K562 (cell line): ENCODE measurements at regions not wholly inside any gene's neighbourhood (a gene's known extent, or its start where the extent isn't known, plus 50 kb on each side); places are given as distances from the start of the nearest gene placed in this dataset.

ENCODE experiments used
- ATAC-seq: fragments of 200-7000 bp; cut with Tn5 transposase; 3 replicates; pipeline ENCODE4 v1.9.1; 2020; ENCODE audit warnings: moderate library complexity
- BruUV-seq: library from RNA; stranded (reverse); fragments of 400-500 nt; replicated peaks from 2 replicates; lab custom pipeline; 2021; lab: Mats Ljungman, UMichigan
- CTCF ChIA-PET: fragments of 300-600 bp; formaldehyde crosslinking; extraction: SDS; loops from one replicate; lab custom pipeline; 2021; ENCODE audit warnings: low intra/inter-chr PET ratio; lab: Yijun Ruan, JAX
- POLR2A ChIA-PET: fragments of 300-600, 350-650 bp; sonication (Branson Sonifier 250); formaldehyde crosslinking; extraction: SDS; loops from one replicate; lab custom pipeline; 2021; ENCODE audit warnings: antibody characterized with exemption, inconsistent platforms; lab: Yijun Ruan, JAX
- DNase-seq, 4 experiments: peaks; one replicate each; pipeline versions ENCODE4 v3.0.0 to v3.0.0-alpha.2; 2011 to 2018; ENCODE audit warnings: low spot score in 3 of 4, mixed read lengths in 3 of 4; ENCODE audit errors: extremely low read depth in 1 of 4
- FAIRE-seq: peaks from 2 replicates; lab custom pipeline; 2011; peaks lifted over from hg19 to GRCh38; lab: Jason Lieb, UNC
- H2AFZ ChIP-seq: 2 replicates; pipeline ENCODE4 v1.6.0; 2011; ENCODE audit warnings: low read depth, low read length, control low read depth, inconsistent platforms
- H3K27ac ChIP-seq: fragments of 200-600 bp; 3 replicates; pipeline ENCODE4 v1.8.0; 2011; ENCODE audit warnings: low read depth, mild to moderate bottlenecking, control low read depth, inconsistent platforms, low read length, moderate library complexity, mixed read lengths; ENCODE audit errors: extremely low read depth
- H3K27me3 ChIP-seq, 2 experiments: fragments of 300-600 bp in 1 of 2; 2 replicates in 1 of 2; 3 replicates in 1 of 2; pipeline versions ENCODE4 v1.6.0 to v1.8.0; 2011; ENCODE audit warnings: inconsistent platforms in 2 of 2, low read length in 2 of 2, mild to moderate bottlenecking in 1 of 2, mixed read lengths in 1 of 2, moderate library complexity in 1 of 2; ENCODE audit not compliant: control insufficient read depth in 2 of 2, insufficient read depth in 2 of 2
- H3K36me3 ChIP-seq: fragments of 300-600 bp; 3 replicates; pipeline ENCODE4 v1.8.0; 2011; ENCODE audit warnings: mild to moderate bottlenecking, low read length, inconsistent platforms; ENCODE audit not compliant: control insufficient read depth, insufficient read depth
- H3K4me1 ChIP-seq, 2 experiments: fragments of 200-600 bp in 1 of 2; replicated peaks in 1 of 2; 2 replicates in 1 of 2; 3 replicates in 1 of 2; pipeline versions ENCODE4 v1.5.1 to v1.8.0; 2011; ENCODE audit warnings: inconsistent platforms in 2 of 2, low read length in 2 of 2, mild to moderate bottlenecking in 1 of 2, mixed read lengths in 1 of 2, moderate library complexity in 1 of 2; ENCODE audit not compliant: control insufficient read depth in 2 of 2, insufficient read depth in 2 of 2
- H3K4me2 ChIP-seq: 2 replicates; pipeline ENCODE4 v1.6.1; 2011; ENCODE audit warnings: low read length, control low read depth, inconsistent platforms, mixed read lengths; ENCODE audit not compliant: insufficient read depth
- H3K4me3 ChIP-seq: fragments of 200-600 bp; sonication (generic), shearing (Covaris generic); 2 replicates; pipeline ENCODE4 v1.5.1; 2016; ENCODE audit warnings: control low read depth, inconsistent platforms
- H3K79me2 ChIP-seq: fragments of 200-600 bp; 3 replicates; pipeline ENCODE4 v1.8.0; 2011; ENCODE audit warnings: low read length, inconsistent platforms; ENCODE audit not compliant: control insufficient read depth, insufficient read depth
- H3K9ac ChIP-seq, 2 experiments: 2 replicates each; pipeline versions ENCODE4 v1.6.0 to v1.6.1; 2011; ENCODE audit warnings: low read depth in 2 of 2, low read length in 2 of 2, control low read depth in 1 of 2, inconsistent platforms in 1 of 2, mild to moderate bottlenecking in 1 of 2, mixed read lengths in 1 of 2; ENCODE audit not compliant: insufficient read depth in 1 of 2
- H3K9me1 ChIP-seq: one replicate; pipeline ENCODE4 v1.6.0; 2011; ENCODE audit warnings: inconsistent platforms, mild to moderate bottlenecking, low read length, moderate library complexity; ENCODE audit not compliant: control insufficient read depth, insufficient read depth
- H3K9me3 ChIP-seq: replicated peaks from 2 replicates; pipeline ENCODE4 v1.5.1; 2011; ENCODE audit warnings: low read depth, low read length, inconsistent platforms; ENCODE audit not compliant: control insufficient read depth, insufficient read depth
- H4K20me1 ChIP-seq: replicated peaks from 2 replicates; pipeline ENCODE4 v1.6.1; 2011; ENCODE audit warnings: low read length, inconsistent platforms, mixed read lengths; ENCODE audit not compliant: control insufficient read depth, insufficient read depth
- CAMTA2 ChIP-seq: fragments of 250-450 bp; sonication (Bioruptor Pico); conservative IDR thresholded peaks from 2 replicates; pipeline ENCODE4 v1.5.1; 2022
- DPF2 ChIP-seq: fragments of 450-650 bp; IDR thresholded peaks from 2 replicates; pipeline ENCODE4 v1.6.1; 2016
- HDAC3 ChIP-seq: fragments of 450-650 bp; IDR thresholded peaks from 2 replicates; pipeline ENCODE4 v1.6.1; 2018; ENCODE audit warnings: borderline replicate concordance, mild to moderate bottlenecking, moderate library complexity; ENCODE audit not compliant: partially characterized antibody
- LEF1 ChIP-seq: fragments of 450-650 bp; IDR thresholded peaks from 2 replicates; pipeline ENCODE4 v1.6.1; 2016; ENCODE audit warnings: mild to moderate bottlenecking
- MCM5 ChIP-seq: fragments of 450-650 bp; IDR thresholded peaks from 2 replicates; pipeline ENCODE4 v1.6.1; 2016; ENCODE audit warnings: low read depth
- MECOM ChIP-seq: fragments of 250-450 bp; sonication (Bioruptor Pico); IDR thresholded peaks from 2 replicates; pipeline ENCODE4 v1.8.0; 2022; ENCODE audit warnings: inconsistent platforms
- POLR2AphosphoS2 ChIP-seq: IDR thresholded peaks from 2 replicates; pipeline ENCODE4 v1.6.1; 2012; ENCODE audit warnings: low read length, improper control_type of control experiment
- POU5F1 ChIP-seq: fragments of 150-350 bp; IDR thresholded peaks from 2 replicates; pipeline ENCODE4 v1.6.1; 2014; ENCODE audit warnings: borderline replicate concordance, low read length, low read depth, mild to moderate bottlenecking; ENCODE audit not compliant: partially characterized antibody
- RBFOX2 ChIP-seq: fragments of 200-400 bp; formaldehyde crosslinking; IDR thresholded peaks from 2 replicates; pipeline ENCODE4 v1.6.1; 2017; ENCODE audit warnings: low read depth, mild to moderate bottlenecking, low read length, moderate library complexity
- SMARCA4 ChIP-seq: fragments of 450-650 bp; IDR thresholded peaks from 2 replicates; pipeline ENCODE4 v1.6.1; 2016
- TAF7 ChIP-seq: fragments of 450-650 bp; IDR thresholded peaks from 2 replicates; pipeline ENCODE4 v1.6.1; 2016; ENCODE audit warnings: missing genetic modification characterization, missing compliant biosample characterization
- ZFP36 ChIP-seq: fragments of 150-350 bp; IDR thresholded peaks from 2 replicates; pipeline ENCODE4 v1.6.1; 2018; ENCODE audit warnings: low read length, low read depth; ENCODE audit not compliant: partially characterized antibody
- ZNF232 ChIP-seq: sonication (generic); formaldehyde crosslinking; IDR thresholded peaks from 2 replicates; pipeline ENCODE4 v1.8.0; 2022; ENCODE audit warnings: mild to moderate bottlenecking, missing genetic modification reagents
- ZNF77 ChIP-seq: fragments of 250-450 bp; sonication (Bioruptor Pico); IDR thresholded peaks from 2 replicates; pipeline ENCODE4 v1.5.0; 2020
- WGBS: fragments of 100-300 bp; shearing (Covaris generic); methylation state at CpG from one replicate; pipeline ENCODE4 v1.1.6; 2016; ENCODE audit warnings: low coverage, mixed read lengths; ENCODE audit not compliant: insufficient coverage; ENCODE audit errors: missing lambda C conversion rate; 5-methylcytosine and 5-hydroxymethylcytosine counted together
- in situ Hi-C: fragments of 300-500 bp; cut with MboI; formaldehyde crosslinking; loops from 4 replicates; pipeline ENCODE4 v1.15.0; 2018; ENCODE audit warnings: inconsistent platforms, mixed read lengths
- intact Hi-C: fragments of 100-400 bp; cut with micrococcal nuclease; formaldehyde crosslinking; loops from 2 replicates; pipeline ENCODE4 v1.14.2; 2022
- TF ChIP-seq, protein P1 (sequence below): fragments of 450-650 bp; IDR thresholded peaks from 2 replicates; pipeline ENCODE4 v1.6.1; 2016; ENCODE audit warnings: low read depth, mild to moderate bottlenecking, moderate library complexity
- TF ChIP-seq, protein P2 (sequence below): fragments of 250-450 bp; sonication (Bioruptor Pico); IDR thresholded peaks from 2 replicates; pipeline ENCODE4 v1.5.1; 2021; ENCODE audit warnings: mild to moderate bottlenecking

- Histone ChIP-seq H3K9me1 (no peaks in the 10 kb centered on the region), H3K4me1 (no peaks in the 10 kb centered on the region), H3K27ac (no peak overlapping the region), H3K36me3 (no peaks in the 10 kb centered on the region), H3K9ac (no peak overlapping the region), H3K79me2 (no peaks in the 10 kb centered on the region), H3K4me3 (no peak overlapping the region), H3K27me3 (no peaks in the 10 kb centered on the region), H3K9me3 (no peaks in the 10 kb centered on the region), H2AFZ (no peak overlapping the region), H3K4me2 (no peak overlapping the region), H4K20me1 (no peaks in the 10 kb centered on the region)
- BruUV-seq = no TSS peak
- in situ Hi-C loops (no loop called here), intact Hi-C loops (no loop called here)
- FAIRE-seq (no peak), DNase-seq (no peak), ATAC-seq (no peak)
- WGBS = 0% methylated on average over 1 of the region's 1 CpG
- TF ChIP-seq POU5F1 (no peak), POLR2AphosphoS2 (no peak), DPF2 (no peak), ZNF77 (no peak), MECOM (CRISPR knock-in tag) (no peak), LEF1 (no peak), SMARCA4 (no peak)
- TF ChIP-seq, protein P1, sequence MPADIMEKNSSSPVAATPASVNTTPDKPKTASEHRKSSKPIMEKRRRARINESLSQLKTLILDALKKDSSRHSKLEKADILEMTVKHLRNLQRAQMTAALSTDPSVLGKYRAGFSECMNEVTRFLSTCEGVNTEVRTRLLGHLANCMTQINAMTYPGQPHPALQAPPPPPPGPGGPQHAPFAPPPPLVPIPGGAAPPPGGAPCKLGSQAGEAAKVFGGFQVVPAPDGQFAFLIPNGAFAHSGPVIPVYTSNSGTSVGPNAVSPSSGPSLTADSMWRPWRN = no peak
- ChIA-PET CTCF (no interaction called here), POLR2A (no interaction called here)
Observed at GRCh38 chrX:16012250-16012649, 111.1 kb upstream of the GRPR start.

DNA sequence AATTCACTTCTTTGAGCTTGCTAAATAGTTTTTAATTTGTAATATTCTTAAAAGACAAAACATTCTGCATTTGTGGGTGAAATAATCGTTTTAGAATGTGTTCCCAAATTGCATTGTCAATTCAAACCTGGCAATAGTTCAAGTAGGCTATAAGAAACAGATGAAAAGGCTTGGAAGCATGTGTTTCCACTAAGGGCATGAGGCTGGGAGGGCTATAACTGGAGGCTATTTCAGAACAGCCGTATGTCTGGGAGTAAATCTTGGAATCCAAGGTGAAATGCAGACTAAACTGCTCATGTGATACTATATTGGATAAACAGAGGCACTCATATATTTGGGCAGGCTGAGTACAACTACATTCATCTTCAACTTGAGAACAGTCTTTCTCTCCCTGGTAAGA lies 117.4 kb upstream of the GRPR start:
- H3K9me1 ChIP-seq = no peaks in the 10 kb centered on the region
- no peak for ATAC-seq
- intact Hi-C loops = no loop called here
- H3K27ac ChIP-seq = no peak overlapping the region
- no peaks in the 10 kb centered on the region for H3K9me3 ChIP-seq
- POLR2A ChIA-PET = no interaction called here
- CTCF ChIA-PET = no interaction called here
- H4K20me1 ChIP-seq = no peaks in the 10 kb centered on the region
- FAIRE-seq = no peak
- H3K9ac ChIP-seq = no peak overlapping the region
- no peak overlapping the region for H3K4me2 ChIP-seq
- no peak for DNase-seq
- no peak for TF ChIP-seq ZFP36
- TF ChIP-seq RBFOX2 = no peak
- TF ChIP-seq, protein P2, sequence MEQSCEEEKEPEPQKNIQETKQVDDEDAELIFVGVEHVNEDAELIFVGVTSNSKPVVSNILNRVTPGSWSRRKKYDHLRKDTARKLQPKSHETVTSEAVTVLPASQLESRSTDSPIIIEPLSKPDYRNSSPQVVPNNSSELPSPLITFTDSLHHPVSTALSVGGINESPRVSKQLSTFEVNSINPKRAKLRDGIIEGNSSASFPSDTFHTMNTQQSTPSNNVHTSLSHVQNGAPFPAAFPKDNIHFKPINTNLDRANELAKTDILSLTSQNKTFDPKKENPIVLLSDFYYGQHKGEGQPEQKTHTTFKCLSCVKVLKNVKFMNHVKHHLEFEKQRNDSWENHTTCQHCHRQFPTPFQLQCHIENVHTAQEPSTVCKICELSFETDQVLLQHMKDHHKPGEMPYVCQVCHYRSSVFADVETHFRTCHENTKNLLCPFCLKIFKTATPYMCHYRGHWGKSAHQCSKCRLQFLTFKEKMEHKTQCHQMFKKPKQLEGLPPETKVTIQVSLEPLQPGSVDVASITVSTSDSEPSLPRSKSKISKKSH (CRISPR knock-in tag) = no peak
- TF ChIP-seq ZNF232 = no peak
- no peak for TF ChIP-seq TAF7 (tag)
- no peak for TF ChIP-seq CAMTA2 (CRISPR knock-in tag)
- no peak for TF ChIP-seq MCM5
- no peak for TF ChIP-seq HDAC3
- no TSS peak for BruUV-seq
- H3K4me3 ChIP-seq = no peak overlapping the region
- 8% methylated on average over 2 of the region's 2 CpGs for WGBS
- H3K27me3 ChIP-seq = no peaks in the 10 kb centered on the region
- no peaks in the 10 kb centered on the region for H3K36me3 ChIP-seq
- in situ Hi-C loops = no loop called here
- H3K4me1 ChIP-seq = no peaks in the 10 kb centered on the region
- H2AFZ ChIP-seq = no peak overlapping the region
- H3K79me2 ChIP-seq = no peaks in the 10 kb centered on the region
